ENCODE measurements at regions not wholly inside any gene's neighbourhood (a gene's known extent, or its start where the extent isn't known, plus 50 kb on each side); places are given as distances from the start of the nearest gene placed in this dataset.

DNA sequence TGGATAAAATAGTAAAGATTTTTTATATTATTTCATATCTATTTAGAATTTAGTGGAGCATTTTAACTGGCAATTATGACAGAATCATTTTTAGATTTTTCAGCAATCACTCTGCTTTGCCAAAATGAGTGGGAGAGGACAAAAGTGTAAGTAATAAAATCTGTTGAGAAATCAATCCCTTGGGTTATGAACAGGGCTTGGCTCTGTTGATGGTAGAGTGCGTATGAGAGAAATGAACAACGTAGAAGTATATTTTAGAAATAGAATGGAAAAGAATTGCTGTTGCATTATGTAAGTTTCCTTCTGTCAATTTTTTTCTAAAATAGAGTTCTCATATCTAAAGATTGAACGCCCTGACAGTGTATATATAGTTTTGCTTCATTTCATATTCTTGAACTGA, 154.1 kb upstream of the PRDM9 start:
- DNase-seq (ENCODE audit: low read depth) (no peak), FAIRE-seq (no peak)
- Histone ChIP-seq H3K4me3 (ENCODE audit: low read depth, low read length) (no peak overlapping the region), H3K36me3 (ENCODE audit: control insufficient read depth, insufficient read depth, low read length) (no peaks in the 10 kb centered on the region), H3K27me3 (ENCODE audit: control insufficient read depth, insufficient read depth, low read length) (no peaks in the 10 kb centered on the region)
- TF ChIP-seq, protein P1, sequence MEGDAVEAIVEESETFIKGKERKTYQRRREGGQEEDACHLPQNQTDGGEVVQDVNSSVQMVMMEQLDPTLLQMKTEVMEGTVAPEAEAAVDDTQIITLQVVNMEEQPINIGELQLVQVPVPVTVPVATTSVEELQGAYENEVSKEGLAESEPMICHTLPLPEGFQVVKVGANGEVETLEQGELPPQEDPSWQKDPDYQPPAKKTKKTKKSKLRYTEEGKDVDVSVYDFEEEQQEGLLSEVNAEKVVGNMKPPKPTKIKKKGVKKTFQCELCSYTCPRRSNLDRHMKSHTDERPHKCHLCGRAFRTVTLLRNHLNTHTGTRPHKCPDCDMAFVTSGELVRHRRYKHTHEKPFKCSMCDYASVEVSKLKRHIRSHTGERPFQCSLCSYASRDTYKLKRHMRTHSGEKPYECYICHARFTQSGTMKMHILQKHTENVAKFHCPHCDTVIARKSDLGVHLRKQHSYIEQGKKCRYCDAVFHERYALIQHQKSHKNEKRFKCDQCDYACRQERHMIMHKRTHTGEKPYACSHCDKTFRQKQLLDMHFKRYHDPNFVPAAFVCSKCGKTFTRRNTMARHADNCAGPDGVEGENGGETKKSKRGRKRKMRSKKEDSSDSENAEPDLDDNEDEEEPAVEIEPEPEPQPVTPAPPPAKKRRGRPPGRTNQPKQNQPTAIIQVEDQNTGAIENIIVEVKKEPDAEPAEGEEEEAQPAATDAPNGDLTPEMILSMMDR (IDR thresholded peaks at IDR 0.05; ENCODE audit: insufficient read depth, low read length, severe bottlenecking) = no peak

DNA sequence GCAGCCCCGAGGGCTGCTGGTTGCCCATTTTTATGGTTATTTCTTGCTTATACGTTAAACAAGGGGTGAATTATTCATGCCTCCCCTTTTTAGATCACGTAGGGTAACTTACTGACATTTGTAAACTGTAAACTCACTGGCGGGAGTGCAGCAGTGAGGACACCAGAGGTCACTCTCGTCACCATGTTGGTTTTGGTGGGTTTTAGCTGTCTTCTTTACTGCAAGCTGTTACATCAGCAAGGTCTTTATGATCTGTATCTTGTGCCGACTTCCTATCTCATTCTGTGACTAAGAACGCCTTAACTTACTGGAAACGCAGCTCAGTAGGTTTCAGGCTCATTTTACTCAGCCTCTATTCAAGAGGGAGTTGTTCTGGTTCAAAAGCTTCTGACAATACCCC, 155.0 kb upstream of the PRDM9 start:
- no peaks in the 10 kb centered on the region for H3K27me3 ChIP-seq (ENCODE audit: control insufficient read depth, insufficient read depth, low read length)
- TF ChIP-seq, protein P1 (IDR thresholded peaks at IDR 0.05; ENCODE audit: insufficient read depth, low read length, severe bottlenecking) = no peak
- H3K36me3 ChIP-seq (ENCODE audit: control insufficient read depth, insufficient read depth, low read length) = no peaks in the 10 kb centered on the region
- no peak overlapping the region for H3K4me3 ChIP-seq (ENCODE audit: low read depth, low read length)
- DNase-seq (ENCODE audit: low read depth) = peak; percentile 4
- no peak for FAIRE-seq

DNA sequence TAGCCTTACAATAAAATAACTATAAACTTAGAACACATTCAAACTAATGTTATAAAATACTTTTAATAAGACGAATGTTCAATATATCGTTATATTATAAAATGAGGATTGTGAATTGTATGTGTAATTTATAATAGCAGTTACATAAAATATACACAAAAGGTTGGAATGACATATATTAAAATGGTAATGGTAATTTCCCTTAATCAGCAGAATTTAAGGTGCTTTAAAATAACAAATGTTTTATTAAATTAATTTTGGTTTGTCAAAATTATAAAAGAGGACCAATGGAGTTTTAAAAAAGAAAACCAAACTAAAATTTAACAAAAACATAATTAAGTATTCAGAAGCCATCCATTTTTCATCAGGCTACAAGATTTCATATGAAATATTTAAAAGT, 164.3 kb upstream of the PRDM9 start:
- H3K36me3 ChIP-seq (ENCODE audit: control insufficient read depth, insufficient read depth, low read length) = no peaks in the 10 kb centered on the region
- DNase-seq (ENCODE audit: low read depth) (no peak), FAIRE-seq (no peak)
- H3K4me3 ChIP-seq (ENCODE audit: low read depth, low read length) = no peak overlapping the region
- TF ChIP-seq, protein P1 (IDR thresholded peaks at IDR 0.05; ENCODE audit: insufficient read depth, low read length, severe bottlenecking) = no peak
- H3K27me3 ChIP-seq (ENCODE audit: control insufficient read depth, insufficient read depth, low read length) = no peaks in the 10 kb centered on the region

DNA sequence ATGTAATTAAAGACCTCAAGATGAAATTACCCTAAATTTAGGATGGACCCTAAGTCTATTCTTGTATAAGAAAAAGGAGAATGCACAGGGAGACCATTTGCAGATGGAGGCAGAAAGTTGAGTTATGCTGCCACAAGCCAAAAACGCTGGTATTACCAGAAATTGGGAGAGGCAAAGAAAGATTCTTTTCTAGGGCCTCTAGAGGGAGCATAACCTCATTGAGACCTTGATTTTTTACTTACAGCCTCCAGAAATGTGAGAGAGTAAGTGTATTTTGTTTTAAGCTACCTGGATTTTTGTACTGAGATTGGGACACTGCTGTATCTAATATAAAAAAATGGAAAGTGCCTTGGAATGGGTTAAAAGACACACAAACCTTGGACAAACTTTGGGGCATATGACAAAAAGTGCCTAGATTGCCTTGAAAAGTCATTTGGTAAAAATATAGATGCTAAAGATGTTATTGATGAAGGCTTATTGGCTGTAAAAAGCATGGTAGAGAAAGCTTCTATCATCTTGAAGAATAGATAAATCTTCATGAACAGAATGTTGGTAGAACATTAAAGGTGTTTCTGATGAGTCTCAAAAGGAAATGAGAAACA, 174.7 kb upstream of the PRDM9 start:
- no peak overlapping the region for H3K4me3 ChIP-seq (ENCODE audit: low read depth, low read length)
- DNase-seq (ENCODE audit: low read depth) (peak; percentile 32), FAIRE-seq (no peak)
- TF ChIP-seq, protein P1 (IDR thresholded peaks at IDR 0.05; ENCODE audit: insufficient read depth, low read length, severe bottlenecking) = peak; percentile 39
- no peaks in the 10 kb centered on the region for H3K36me3 ChIP-seq (ENCODE audit: control insufficient read depth, insufficient read depth, low read length)
- H3K27me3 ChIP-seq (ENCODE audit: control insufficient read depth, insufficient read depth, low read length) = no peaks in the 10 kb centered on the region

DNA sequence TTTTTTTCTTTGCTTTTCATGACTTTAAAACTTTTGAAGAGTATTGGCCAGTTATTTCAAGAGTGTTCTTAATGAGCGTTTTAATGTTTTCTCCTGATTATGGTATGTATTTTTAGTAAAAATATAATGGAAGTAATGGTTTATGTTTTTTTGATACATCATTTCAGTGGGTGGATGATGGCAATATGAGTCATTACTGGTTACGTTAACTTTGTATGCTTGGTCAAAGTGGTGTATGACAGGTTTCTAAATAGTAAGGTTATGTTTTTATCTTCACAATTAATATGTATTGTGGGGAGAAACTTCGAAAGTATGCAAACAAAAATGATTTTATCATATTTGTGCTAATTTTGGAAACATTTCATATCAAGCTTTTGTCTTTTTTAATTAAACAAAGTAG, 176.7 kb upstream of the PRDM9 start:
- TF ChIP-seq, protein P1 (IDR thresholded peaks at IDR 0.05; ENCODE audit: insufficient read depth, low read length, severe bottlenecking) = no peak
- FAIRE-seq (no peak), DNase-seq (ENCODE audit: low read depth) (peak; percentile 73)
- Histone ChIP-seq H3K4me3 (ENCODE audit: low read depth, low read length) (no peak overlapping the region), H3K36me3 (ENCODE audit: control insufficient read depth, insufficient read depth, low read length) (no peaks in the 10 kb centered on the region), H3K27me3 (ENCODE audit: control insufficient read depth, insufficient read depth, low read length) (no peaks in the 10 kb centered on the region)

DNA sequence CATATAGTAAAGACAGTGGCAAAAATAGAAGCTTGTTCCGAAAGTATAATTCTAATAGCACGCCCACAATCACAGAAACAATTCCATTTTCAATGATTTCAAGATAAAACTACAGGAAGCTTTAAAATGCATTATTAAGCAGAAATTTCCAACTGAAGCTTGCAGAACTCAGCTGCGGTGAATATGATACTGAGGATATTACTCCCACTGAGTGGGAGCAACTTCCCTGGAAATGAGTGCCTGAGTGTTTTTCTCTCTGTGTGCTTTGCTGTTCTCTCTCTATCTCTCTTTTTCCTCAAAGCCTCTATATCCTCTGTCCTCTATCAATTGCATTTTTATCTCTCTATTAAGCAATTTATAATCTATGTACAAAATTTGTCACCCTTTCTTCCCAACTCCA, 187.5 kb upstream of the PRDM9 start:
- FAIRE-seq = no peak
- TF ChIP-seq, protein P1 (IDR thresholded peaks at IDR 0.05; ENCODE audit: insufficient read depth, low read length, severe bottlenecking) = no peak

More for the DNA sequence above, 187.5 kb upstream of the PRDM9 start:
- no peaks in the 10 kb centered on the region for H3K27me3 ChIP-seq (ENCODE audit: control insufficient read depth, insufficient read depth, low read length)
- H3K4me3 ChIP-seq (ENCODE audit: low read depth, low read length) = no peak overlapping the region
- no peaks in the 10 kb centered on the region for H3K36me3 ChIP-seq (ENCODE audit: control insufficient read depth, insufficient read depth, low read length)
- DNase-seq (ENCODE audit: low read depth) = no peak

Measured in bronchial epithelial cell (primary cell).